HG02885 (cell line): ENCODE measurements at regions not wholly inside any gene's neighbourhood (a gene's known extent, or its start where the extent isn't known, plus 50 kb on each side); places are given as distances from the start of the nearest gene placed in this dataset.

Experiments
- ATAC-seq: cut with Tn5 transposase; IDR thresholded peaks from one replicate; pipeline ENCODE4 v1.9.1; 2021; ENCODE audit warnings: mild to moderate bottlenecking; ENCODE audit not compliant: unreplicated experiment, poor library complexity

GRCh38 chr10:90424730-90425129, 433.1 kb downstream of the HTR7 start:
- no peak for ATAC-seq

DNA sequence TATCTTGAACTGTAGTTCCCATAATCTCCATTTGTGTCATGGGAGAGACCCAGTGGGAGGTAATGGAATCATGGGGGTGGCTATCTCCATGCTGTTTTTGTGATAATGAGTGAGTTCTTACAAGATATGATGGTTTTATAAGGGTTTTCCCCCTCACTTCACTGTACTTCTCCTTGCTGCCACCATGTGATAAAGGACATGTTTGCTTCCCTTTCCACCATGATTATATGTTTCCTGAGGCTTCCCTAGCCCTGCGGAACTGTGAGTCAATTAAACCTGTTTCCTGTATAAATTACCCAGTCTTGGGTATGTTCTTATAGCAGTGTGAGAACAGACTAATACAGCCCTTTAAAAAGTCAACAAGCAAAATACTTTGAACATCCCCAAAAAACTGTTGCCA, 427.7 kb downstream of the HTR7 start:
- ATAC-seq, result no peak

GRCh38 chr10:90432866-90433265, 425.0 kb downstream of the HTR7 start:
- ATAC-seq, result no peak

DNA sequence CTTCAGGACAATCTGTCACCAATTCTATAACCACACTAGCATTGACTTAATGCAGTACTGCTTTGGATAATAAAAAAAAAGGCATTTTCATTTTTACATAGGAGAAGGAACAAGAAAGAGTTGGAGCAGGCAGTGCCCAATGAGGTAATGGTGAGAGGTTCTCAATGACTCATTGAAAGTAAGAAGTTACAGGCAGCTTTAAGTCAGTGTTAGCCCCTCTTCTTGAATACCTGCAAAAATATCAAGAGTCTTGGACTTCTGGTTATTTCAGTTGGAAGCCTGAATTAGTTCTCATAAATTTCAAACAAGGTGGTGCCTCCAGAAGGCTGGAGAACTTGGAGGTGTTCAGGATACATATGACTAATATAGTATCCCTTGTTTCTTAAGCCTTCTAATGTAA, 422.5 kb downstream of the HTR7 start:
- ATAC-seq, result no peak

GRCh38 chr10:90437452-90437851, 420.4 kb downstream of the HTR7 start:
- ATAC-seq, result no peak

DNA sequence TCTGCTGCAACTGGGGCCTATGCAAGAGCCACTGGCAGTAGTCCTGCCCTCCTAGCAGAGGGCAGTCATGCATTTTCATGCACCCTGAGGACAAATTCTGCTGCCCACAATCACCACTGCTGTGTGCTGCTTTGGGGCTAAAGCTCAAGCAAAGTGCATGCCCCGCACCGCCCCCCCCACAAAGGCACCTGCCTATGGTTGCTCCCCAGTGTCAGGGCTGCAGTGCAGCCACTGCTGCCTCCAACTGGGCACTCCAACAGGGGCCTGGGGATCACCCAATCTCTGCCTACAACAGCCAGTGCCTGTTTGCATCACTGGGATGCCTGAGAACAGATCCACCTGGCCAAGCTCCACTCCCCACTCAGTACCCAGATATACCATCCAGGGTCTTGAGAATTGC, 417.0 kb downstream of the HTR7 start:
- ATAC-seq, result no peak

DNA sequence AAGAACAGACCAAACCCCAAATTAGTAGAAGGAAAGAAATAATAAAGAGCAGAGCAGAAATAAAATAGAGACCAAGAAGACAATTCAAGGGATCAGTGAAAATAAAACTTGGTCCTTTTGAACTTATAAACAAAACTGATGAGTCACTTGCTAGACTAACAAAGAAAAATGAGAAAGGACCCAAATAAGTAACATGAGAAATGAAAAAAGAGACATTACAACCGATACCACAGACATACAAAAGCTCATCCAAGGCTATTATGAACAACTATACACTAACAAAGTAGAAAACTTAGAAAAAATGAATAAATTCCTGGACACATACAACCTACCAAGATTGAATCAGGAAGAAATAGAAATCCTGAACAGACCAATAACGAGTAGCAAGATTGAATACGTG, 414.5 kb downstream of the HTR7 start:
- ATAC-seq, result no peak

- ATAC-seq, result no peak
These were observed 410.0 kb downstream of the HTR7 start for GRCh38 chr10:90447831-90448230.

- ATAC-seq, result no peak
These were observed 407.0 kb downstream of the HTR7 start for GRCh38 chr10:90450797-90451196.

- no peak for ATAC-seq
These were observed 406.6 kb downstream of the HTR7 start for GRCh38 chr10:90451283-90451682.

DNA sequence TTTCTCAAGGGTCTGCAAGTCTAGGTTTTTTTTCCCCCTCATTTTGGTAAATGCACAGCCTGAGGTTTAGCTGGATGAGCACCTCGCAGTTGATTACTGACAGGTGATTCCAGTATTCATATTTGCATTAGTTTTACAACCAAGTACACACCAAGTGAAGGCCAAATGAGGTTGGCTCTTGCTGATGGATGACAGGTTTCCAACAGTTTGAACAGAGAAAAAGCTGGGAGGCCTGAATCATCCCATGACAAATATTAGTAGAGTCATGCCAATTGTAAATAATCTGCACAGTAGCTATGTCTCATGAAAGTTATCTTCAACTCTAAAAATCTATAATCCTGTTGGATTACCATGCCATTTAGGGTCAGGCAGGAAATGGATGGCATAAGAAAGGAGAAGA, 399.8 kb downstream of the HTR7 start:
- ATAC-seq, result no peak

DNA sequence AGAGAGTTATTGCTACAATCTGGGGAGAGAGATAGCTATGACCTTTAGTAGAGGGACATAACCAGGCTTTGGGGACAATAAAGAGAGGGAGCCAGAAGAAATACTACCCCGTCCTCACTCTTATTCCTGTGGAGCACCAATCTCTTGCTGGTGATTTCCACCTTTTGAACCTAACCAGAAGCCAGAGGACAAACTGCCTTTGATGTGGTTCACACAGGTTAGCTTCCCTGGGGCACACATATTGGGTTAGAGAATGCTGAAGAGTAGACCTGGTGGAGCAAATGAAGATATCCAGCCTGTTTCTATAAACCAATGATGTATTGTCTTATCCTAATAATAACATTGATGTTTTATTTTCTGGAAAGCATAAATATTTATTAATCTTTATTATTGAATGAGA, 399.3 kb downstream of the HTR7 start:
- no peak for ATAC-seq

DNA sequence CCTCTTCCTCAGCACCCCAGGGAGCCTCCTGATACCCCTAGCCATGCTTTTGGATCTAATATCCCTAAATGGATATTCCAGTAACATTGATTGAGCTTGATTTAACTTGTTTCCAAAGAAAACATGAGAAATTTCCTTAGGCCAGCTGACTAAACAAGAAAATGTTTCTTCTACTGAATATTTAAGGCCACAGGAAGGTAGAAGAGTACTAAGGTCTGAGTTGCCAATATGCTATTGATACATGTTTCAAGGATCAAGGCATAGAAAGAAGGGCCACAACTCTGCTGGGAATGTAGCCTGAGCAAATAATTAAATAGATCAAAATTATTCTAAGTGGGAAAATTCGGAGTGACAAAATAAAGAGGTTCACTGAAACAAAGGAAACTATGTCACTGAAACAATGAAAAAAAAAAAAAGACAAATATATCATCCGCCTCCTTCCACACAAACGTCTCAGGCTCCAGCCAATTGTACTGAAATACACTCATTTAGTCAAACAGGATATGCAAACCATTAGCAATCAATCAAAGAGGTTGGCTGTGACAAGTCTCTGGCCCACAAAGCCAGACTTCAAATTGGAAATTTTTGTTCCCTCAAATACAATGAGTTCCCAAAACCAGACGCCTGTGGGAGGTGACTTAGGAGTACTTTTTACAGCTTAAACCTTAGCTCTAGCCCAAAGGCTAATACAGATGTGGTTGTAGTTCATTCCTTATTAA, 396.2 kb downstream of the HTR7 start:
- ATAC-seq, result no peak

DNA sequence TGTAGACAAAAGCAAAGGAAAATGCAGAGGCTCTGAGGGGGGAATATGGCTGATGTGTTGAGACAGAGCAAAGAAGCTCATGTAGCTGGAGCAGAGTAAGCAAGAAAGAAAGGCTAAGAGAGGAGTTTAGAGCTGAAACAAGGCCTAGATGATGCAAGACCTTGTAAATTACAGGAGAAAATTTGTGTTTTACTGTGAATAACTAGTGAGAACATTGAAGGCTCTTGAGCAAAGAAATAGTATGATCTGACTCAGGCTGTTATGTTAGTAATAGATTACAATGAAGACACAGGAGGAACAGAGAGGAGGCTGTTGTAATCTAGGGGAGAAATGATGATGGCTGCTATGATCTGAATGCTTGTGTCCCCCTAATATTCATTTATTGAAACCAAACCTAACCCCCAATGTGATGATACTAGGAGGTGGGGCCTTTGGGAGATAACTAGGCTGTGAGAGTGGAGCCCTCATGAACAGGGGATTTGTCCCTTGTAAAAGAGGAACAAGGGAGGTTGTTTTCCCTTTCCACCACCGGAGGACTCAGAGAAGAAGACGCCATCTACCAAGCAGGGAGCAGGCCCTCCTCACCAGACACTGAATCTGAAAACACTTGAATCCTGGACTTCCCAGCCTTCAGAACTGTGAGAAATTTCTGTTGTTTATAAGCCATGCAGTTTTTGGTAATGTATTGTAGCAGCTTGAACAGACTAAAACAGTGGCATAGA, 394.9 kb downstream of the HTR7 start:
- no peak for ATAC-seq

DNA sequence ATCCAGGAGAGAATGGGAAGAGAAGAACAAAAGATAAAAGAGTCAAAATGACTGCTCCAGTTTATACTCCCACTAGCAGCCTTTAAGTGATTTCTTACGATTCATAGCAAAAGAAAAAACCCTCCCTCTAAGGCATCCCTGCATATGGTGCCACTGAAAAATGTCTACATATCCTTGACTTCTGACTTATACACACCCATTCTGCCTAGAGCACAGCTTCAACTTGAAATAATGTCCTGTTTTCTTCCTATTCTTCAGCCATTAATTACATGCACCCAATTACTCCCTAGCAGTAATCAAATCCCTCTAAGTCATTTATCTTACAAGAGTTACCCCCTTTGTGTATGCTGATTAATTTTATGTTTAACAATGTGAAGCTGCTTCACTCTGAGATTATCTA, 393.5 kb downstream of the HTR7 start:
- no peak for ATAC-seq

DNA sequence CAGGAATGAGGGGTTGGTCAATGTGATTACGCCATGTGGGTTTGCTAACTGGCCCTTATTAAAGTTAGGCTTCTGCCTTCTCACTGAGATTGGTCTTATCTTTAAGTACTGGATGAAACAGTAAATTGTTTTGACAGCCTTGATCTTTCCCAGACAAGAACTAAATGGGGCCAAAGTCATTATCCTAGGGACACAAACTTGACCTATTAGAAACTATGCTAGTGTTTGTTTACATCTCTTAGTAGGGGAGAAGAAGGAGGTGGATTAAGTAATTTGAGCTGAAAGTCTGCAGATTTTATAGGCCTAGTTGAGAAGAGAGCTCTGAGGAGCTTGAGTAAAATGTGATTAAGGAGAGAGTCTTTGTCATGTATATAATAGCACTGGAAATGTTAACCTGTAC, 386.9 kb downstream of the HTR7 start:
- no peak for ATAC-seq

DNA sequence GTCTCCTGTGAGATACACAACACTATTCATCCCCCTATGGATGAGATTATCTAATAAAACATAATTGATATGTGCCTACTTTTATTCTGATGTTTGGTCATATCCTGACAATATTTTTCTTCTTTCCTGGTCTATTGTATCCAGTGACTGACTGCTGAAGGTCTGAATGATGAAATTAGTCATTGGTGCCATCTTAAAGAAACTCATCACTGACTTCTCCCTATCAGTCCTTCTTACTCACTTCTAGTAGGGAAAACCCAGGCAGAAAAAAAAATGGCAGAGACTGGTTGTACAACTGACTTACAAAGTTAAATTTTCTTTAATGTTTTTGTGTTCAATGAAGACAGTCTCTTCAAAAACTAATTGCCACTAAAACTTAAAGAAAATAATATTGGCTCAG, 377.4 kb downstream of the HTR7 start:
- no peak for ATAC-seq

- no peak for ATAC-seq
These were observed 376.4 kb downstream of the HTR7 start for GRCh38 chr10:90481326-90481923.

- no peak for ATAC-seq
These were observed 373.3 kb downstream of the HTR7 start for GRCh38 chr10:90484518-90484917.

- ATAC-seq, result no peak
These were observed 363.7 kb downstream of the HTR7 start for GRCh38 chr10:90494183-90494582.

- no peak for ATAC-seq
These were observed 353.7 kb downstream of the HTR7 start for GRCh38 chr10:90504172-90504571.

DNA sequence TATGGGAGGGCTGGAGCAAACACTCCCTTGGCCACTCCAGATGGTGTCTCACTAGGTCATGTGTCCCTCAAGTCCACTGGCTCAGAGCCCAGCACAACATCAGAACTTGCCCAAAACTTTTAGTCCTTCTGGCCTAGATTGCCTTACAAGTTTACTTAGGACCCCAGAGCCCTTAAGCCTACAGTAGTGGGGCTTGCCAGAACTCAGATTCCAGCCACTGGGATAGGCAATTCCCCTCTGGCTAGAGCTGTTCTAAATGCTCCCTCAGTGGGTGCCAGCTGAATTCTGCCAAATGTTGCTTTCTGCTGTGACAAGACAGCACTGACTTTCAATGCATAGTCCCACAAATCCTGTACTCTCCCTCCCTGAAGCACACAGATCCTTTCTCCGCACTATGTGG, 331.1 kb downstream of the HTR7 start:
- no peak for ATAC-seq
